Peyer's patch (tissue), 4 donors: ENCODE measurements at regions not wholly inside any gene's neighbourhood (a gene's known extent, or its start where the extent isn't known, plus 50 kb on each side); places are given as distances from the start of the nearest gene placed in this dataset.

ENCODE experiments used
- DNase-seq, 3 donors: peaks; one replicate each; pipeline ENCODE4 v3.0.0-alpha.2; 2017 to 2019
- H3K27ac ChIP-seq, 4 donors: fragments of 200-600 bp; sonication (generic); one replicate each; pipeline ENCODE4 v1.5.1; 2016 to 2019
- H3K27me3 ChIP-seq, 2 donors: fragments of 200-600 bp; sonication (generic); one replicate each; pipeline ENCODE4 v1.5.1; 2019
- H3K36me3 ChIP-seq, 3 donors: fragments of 200-600 bp; sonication (generic); one replicate each; pipeline ENCODE4 v1.5.1; 2016 to 2019
- H3K4me1 ChIP-seq, 4 donors: fragments of 200-600 bp; sonication (generic); one replicate each; pipeline ENCODE4 v1.5.1; 2016 to 2019
- H3K4me3 ChIP-seq, 4 donors: fragments of 200-600 bp; sonication (generic); 1 replicate in 3 of 4; 2 replicates in 1 of 4; pipeline ENCODE4 v1.5.1; 2016 to 2019; ENCODE audit warnings: mild to moderate bottlenecking in 1 of 4
- H3K9me3 ChIP-seq, 4 donors: fragments of 200-600 bp; sonication (generic); one replicate each; pipeline ENCODE4 v1.5.1; 2016 to 2019; ENCODE audit warnings: mild to moderate bottlenecking in 1 of 4
- POLR2A ChIP-seq, 2 donors: fragments of 450-650 bp; IDR thresholded peaks; one replicate each; pipeline ENCODE4 v1.5.1; 2017; ENCODE audit warnings: antibody characterized with exemption in 2 of 2, mild to moderate bottlenecking in 2 of 2, moderate library complexity in 2 of 2
- TF ChIP-seq, protein P1 (sequence below), 6 experiments: fragments of 450-650 bp in 4 of 6; fragments of 200-600 bp in 2 of 6; sonication (generic) in 1 of 6; IDR thresholded peaks; one replicate each; pipeline ENCODE4 v1.5.1; 2017 to 2019; ENCODE audit warnings: antibody characterized with exemption in 6 of 6, mild to moderate bottlenecking in 3 of 6, moderate library complexity in 1 of 6

DNA sequence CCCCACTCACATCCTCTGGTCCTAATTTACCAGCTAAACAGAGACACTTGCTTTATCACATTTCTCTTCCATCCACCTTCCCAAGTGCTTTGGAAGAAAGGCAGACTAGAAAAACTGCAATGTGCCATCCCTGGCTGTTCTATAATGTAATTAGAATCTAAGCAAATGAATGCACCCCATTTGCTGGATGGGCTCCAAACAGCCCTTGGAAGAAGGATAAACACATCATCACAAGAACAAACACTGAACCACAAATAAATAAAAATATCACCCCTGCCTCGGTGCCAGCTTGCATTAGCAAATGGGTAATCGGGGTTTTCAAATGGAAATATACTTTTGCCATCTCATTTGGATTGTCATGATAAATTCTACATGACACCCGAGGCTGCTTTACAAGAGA lies 296.6 kb upstream of the ISX start:
- no peak for TF ChIP-seq POLR2A (IDR thresholded peaks at IDR 0.05)
- TF ChIP-seq, protein P1, sequence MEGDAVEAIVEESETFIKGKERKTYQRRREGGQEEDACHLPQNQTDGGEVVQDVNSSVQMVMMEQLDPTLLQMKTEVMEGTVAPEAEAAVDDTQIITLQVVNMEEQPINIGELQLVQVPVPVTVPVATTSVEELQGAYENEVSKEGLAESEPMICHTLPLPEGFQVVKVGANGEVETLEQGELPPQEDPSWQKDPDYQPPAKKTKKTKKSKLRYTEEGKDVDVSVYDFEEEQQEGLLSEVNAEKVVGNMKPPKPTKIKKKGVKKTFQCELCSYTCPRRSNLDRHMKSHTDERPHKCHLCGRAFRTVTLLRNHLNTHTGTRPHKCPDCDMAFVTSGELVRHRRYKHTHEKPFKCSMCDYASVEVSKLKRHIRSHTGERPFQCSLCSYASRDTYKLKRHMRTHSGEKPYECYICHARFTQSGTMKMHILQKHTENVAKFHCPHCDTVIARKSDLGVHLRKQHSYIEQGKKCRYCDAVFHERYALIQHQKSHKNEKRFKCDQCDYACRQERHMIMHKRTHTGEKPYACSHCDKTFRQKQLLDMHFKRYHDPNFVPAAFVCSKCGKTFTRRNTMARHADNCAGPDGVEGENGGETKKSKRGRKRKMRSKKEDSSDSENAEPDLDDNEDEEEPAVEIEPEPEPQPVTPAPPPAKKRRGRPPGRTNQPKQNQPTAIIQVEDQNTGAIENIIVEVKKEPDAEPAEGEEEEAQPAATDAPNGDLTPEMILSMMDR (IDR thresholded peaks at IDR 0.05) = no peak

DNA sequence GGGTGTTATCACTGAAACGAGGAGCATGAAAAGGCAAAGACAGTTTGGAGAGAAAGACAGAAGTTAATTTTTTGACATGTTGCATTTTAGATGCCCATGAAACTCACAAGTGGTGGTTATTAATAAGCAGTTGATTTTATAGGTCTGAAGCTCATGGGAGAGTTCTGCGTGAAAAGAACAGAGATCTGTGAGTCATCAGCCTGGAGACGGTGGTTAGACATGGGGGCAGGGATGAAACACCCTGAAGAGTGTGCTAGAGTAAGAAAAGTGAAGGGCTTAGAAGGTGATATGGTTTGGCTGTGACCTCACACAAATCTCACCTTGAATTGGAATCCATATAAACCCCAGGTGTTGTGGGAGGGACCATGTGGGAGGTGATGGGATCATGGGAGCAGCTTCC lies 289.1 kb upstream of the ISX start:
- no peak overlapping the region for H3K27ac ChIP-seq
- TF ChIP-seq, protein P1 (IDR thresholded peaks at IDR 0.05) = no peak
- no peak for TF ChIP-seq POLR2A (IDR thresholded peaks at IDR 0.05)
- no peak for DNase-seq

More for the DNA sequence above, 296.6 kb upstream of the ISX start:
- no peak overlapping the region for H3K4me3 ChIP-seq
- no peak for DNase-seq
- H3K27ac ChIP-seq = no peak overlapping the region
- no peaks in the 10 kb centered on the region for H3K9me3 ChIP-seq
- H3K27me3 ChIP-seq = no peaks in the 10 kb centered on the region
- H3K36me3 ChIP-seq = no peaks in the 10 kb centered on the region
- H3K4me1 ChIP-seq = no peaks in the 10 kb centered on the region

DNA sequence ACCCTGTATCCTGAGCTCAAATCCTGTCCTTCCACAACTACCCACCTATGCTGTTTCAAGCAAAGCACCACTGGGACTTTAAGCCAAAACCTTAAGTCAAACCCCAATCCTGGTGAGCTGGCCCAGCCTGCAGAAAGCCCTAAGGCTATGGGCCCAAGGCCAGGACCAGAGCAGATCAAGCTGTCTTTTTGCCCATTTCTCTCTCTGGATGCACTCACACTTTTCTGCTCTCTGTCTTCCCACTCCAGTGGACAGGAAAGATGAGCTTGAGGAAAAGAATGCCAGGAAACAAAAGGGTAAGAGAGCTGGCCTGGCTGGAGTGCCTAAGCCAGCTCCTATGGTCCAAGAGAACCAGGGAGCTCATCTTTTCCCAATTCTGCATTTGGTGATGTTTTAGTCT lies 284.3 kb upstream of the ISX start:
- no peak for DNase-seq
- Histone ChIP-seq H3K4me3 (no peak overlapping the region), H3K36me3 (no peaks in the 10 kb centered on the region), H3K4me1 (no peaks in the 10 kb centered on the region), H3K9me3 (peaks cover 0 to 2% (median 0%) of the 10 kb centered on the region in 4 donors), H3K27ac (no peak overlapping the region), H3K27me3 (no peaks in the 10 kb centered on the region)
- TF ChIP-seq, protein P1 (IDR thresholded peaks at IDR 0.05) = no peak
- TF ChIP-seq POLR2A (IDR thresholded peaks at IDR 0.05) = no peak

More for the DNA sequence above, 289.1 kb upstream of the ISX start:
- no peak overlapping the region for H3K4me3 ChIP-seq
- peaks cover 0 to 2% (median 0%) of the 10 kb centered on the region in 4 donors for H3K9me3 ChIP-seq
- H3K36me3 ChIP-seq = no peaks in the 10 kb centered on the region
- H3K4me1 ChIP-seq = no peaks in the 10 kb centered on the region
- no peaks in the 10 kb centered on the region for H3K27me3 ChIP-seq

DNA sequence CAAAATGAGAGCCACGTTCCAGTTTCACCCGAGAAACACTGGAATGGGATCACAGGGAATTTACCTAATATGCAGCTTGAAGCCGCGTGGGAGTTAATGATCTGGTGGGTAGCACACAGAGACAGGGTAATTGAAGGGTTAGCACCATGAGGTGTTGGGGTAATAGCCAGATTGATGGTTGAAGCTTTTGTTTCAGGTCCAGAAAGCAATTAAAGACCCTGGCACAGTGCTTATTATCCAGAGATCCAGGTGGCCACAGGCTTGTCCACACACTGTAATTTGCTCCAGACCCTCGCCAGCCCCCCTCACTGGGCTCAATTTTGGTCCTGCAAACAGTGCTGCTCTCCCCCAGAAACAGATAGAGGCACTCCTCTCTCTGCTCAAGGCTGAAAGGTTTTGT lies 282.5 kb upstream of the ISX start:
- H3K27ac ChIP-seq = no peak overlapping the region
- no peaks in the 10 kb centered on the region for H3K9me3 ChIP-seq
- no peak overlapping the region for H3K4me3 ChIP-seq
- TF ChIP-seq POLR2A (IDR thresholded peaks at IDR 0.05) = no peak
- TF ChIP-seq, protein P1 (IDR thresholded peaks at IDR 0.05) = no peak
- no peaks in the 10 kb centered on the region for H3K4me1 ChIP-seq
- H3K27me3 ChIP-seq = no peaks in the 10 kb centered on the region
- DNase-seq = no peak
- H3K36me3 ChIP-seq = no peaks in the 10 kb centered on the region

DNA sequence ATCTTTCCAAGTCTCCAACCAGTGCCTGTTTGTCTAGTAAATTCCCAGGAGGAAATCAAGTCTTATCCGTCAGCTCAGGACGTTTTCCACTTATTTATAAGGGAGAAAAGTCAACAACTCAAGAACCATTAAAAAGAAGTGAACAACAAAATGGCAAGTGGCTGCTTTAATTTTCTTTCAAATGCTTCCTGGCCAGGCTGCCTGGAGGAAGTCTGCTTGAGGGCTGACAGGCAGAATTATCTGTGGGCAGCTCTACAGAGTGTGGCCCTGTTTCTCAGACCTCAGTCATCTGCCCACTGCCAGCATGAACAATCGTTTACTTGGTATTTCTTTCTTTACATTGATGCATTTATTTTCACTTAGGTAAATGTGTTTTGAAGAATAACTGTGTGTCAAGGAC lies 281.9 kb upstream of the ISX start:
- Histone ChIP-seq H3K4me1 (no peaks in the 10 kb centered on the region), H3K36me3 (no peaks in the 10 kb centered on the region), H3K9me3 (no peaks in the 10 kb centered on the region), H3K4me3 (no peak overlapping the region), H3K27me3 (no peaks in the 10 kb centered on the region), H3K27ac (no peak overlapping the region)
- TF ChIP-seq, protein P1 (IDR thresholded peaks at IDR 0.05) = no peak
- TF ChIP-seq POLR2A (IDR thresholded peaks at IDR 0.05) = no peak
- no peak for DNase-seq

DNA sequence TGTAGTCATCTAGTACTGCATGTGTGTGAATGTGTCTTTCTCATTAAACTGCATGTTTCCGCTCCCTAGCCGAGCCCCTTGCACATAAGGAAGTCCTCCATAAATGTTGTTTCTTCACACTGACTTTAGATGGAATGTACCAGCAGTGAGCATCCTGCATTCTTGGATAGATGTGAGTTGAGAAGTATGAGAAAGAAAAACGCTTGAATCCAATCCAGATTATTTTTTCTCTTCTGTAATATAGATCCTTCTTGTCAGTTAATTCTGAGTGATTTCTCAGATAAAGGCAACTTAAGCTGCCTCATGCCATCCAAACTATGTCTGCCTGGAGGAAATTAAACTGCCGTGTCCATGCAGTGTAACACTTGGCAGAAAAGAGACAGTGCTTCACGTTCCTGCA lies 268.1 kb upstream of the ISX start:
- DNase-seq = no peak
- no peaks in the 10 kb centered on the region for H3K27me3 ChIP-seq
- no peaks in the 10 kb centered on the region for H3K4me1 ChIP-seq
- H3K9me3 ChIP-seq = no peaks in the 10 kb centered on the region
- no peak overlapping the region for H3K27ac ChIP-seq
- TF ChIP-seq POLR2A (IDR thresholded peaks at IDR 0.05) = no peak
- TF ChIP-seq, protein P1 (IDR thresholded peaks at IDR 0.05) = no peak
- no peak overlapping the region for H3K4me3 ChIP-seq
- H3K36me3 ChIP-seq = no peaks in the 10 kb centered on the region
